ENCODE measurements at regions not wholly inside any gene's neighbourhood (a gene's known extent, or its start where the extent isn't known, plus 50 kb on each side); places are given as distances from the start of the nearest gene placed in this dataset.
"Not testable (repeated sequence)": the region's sequence is repeated elsewhere in the genome, so short reads cannot be mapped to it uniquely, and the experiment has no call there.

DNA sequence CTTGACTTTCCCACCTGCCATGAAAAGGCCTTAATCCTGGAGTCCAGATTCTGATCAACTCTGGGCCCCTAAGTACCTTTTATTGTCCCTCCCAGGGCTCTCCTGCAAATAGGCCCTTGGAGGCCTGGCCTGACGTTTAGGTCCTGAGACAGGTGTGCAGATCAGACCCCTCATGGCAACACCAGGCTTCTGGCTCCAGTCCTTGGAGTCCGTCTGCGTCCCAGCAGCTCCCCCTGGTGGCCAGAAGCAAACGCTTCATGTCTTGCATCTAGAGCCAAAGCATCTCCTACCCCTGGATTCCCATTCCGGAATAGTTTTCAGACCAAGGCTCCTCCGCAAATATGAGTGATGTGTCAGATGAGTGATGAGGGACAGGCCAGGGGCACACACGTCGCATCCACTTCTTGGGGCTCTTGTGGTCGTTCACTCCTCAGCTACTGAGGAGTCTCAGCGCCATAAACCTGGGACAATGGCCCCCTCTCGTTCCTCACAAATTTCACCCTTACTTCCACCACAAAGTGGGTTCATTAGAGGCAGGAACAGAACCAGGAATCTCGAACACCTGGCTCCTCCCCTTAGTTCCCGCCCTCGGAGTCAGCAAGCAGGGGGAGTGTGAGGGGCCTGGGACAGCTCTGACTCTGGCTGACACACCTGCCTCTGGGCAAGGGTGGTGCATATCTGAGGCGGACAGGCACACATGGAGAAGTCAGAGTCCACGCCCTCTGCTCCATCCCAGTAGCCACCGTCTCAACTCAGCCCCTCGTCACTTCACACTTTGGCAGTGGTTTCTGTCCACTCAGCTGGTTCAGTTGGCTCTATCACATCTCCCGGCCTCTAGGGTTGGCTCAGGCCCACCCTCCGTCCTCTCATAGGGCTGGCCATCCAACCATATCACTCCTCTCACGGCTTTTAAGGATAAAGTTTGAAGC, 77.9 kb upstream of the PWP1 start:
- peaks cover 6% of the 10 kb centered on the region for H3K27me3 Mint-ChIP-seq
- DNase-seq (ENCODE audit: low spot score in 2 of 2) = peak; percentile 64 to 73
- H3K27ac Mint-ChIP-seq = no peak overlapping the region
- H3K36me3 Mint-ChIP-seq = no peaks in the 10 kb centered on the region
- peak; percentile 48 for ATAC-seq (ENCODE audit: low read depth)
- H3K4me1 Mint-ChIP-seq = peaks cover 2% of the 10 kb centered on the region
- no peaks in the 10 kb centered on the region for H3K9me3 Mint-ChIP-seq
- H3K4me3 Mint-ChIP-seq = no peak overlapping the region

DNA sequence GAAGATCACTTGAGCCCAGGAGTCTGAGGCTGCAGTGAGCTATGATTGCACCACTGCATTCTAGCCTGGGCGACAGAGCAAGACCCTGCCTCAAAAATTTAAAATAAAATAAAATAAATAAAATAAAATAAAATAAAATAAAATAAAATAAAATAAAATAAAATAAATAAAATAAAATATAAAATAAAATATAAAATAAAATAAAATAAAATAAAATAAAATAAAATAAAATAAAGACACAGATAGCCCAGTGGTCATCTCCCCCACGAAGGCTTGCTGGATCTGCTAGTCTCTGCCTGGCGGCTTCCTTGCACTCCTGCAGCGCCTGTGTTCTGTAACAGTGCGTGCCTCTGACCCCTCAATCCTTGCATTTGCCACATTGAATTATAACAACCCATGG, 76.8 kb upstream of the PWP1 start:
- not testable (repeated sequence) for H3K9me3 Mint-ChIP-seq; H3K36me3 Mint-ChIP-seq; ATAC-seq (ENCODE audit: low read depth); H3K4me1 Mint-ChIP-seq; H3K4me3 Mint-ChIP-seq; DNase-seq (ENCODE audit: low spot score in 2 of 2); H3K27ac Mint-ChIP-seq; H3K27me3 Mint-ChIP-seq

DNA sequence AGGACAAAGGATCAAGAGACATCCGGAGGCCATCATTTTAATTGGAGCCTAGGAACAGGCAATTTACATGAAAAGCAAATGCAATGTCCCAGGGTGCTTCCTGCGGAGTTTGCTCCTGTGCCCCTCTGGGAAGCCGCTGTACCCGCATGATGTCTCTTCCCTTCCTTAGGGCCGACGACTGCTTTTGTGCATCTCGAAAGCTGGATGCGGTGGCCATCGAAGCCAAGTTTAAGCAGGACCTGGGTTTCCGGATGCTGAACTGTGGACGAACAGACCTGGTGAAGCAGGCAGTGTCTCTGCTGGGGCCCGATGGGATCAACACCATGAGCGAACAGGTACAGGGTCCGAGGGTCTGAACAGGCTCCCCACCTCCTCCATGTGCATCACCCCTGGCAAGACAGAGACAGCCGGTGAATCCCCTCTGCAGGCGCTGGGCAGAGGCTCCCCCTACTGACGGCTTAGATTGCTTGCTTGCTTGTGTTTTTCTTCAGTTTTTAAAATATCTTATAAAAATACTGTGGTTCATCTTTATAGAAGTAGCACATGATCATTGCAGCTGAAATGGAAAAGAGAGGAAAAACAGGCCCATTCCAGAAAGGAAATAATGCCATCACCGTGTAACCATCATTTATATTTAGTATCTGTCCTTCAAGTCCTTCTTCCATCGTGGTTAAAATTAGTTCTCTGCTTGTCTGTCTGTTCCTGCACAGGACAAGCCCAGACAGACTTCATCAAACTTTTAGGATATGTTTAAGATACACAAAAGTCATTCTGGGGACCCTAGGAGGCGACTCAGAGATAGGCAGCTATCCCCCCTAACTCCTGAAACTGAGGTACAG, 75.4 kb upstream of the PWP1 start:
- H3K36me3 Mint-ChIP-seq = no peaks in the 10 kb centered on the region
- peaks cover 2% of the 10 kb centered on the region for H3K4me1 Mint-ChIP-seq
- H3K9me3 Mint-ChIP-seq = no peaks in the 10 kb centered on the region
- H3K27me3 Mint-ChIP-seq = peaks cover 6% of the 10 kb centered on the region
- no peak for ATAC-seq (ENCODE audit: low read depth)
- DNase-seq (ENCODE audit: low spot score in 2 of 2) = no peak
- H3K4me3 Mint-ChIP-seq = no peak overlapping the region
- no peak overlapping the region for H3K27ac Mint-ChIP-seq

DNA sequence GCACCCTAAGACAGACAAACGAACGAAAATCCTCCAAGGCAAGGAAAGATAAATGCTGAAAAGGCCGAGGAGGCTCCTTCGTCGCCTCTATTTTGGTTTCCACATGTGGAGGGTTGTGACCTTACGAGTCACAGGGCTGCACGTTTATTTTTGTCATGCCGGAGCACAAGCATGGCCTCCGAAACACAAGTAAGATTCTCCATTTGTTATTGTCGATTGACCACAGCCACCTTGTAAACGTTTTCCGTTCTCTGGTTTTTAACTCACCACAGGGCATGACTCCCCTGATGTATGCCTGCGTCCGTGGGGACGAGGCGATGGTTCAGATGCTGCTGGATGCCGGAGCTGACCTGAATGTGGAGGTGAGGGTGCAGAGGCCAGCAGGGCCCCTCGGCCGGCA, 73.1 kb upstream of the PWP1 start:
- H3K36me3 Mint-ChIP-seq = no peaks in the 10 kb centered on the region
- DNase-seq (ENCODE audit: low spot score in 2 of 2) (no peak), ATAC-seq (ENCODE audit: low read depth) (no peak)
- no peaks in the 10 kb centered on the region for H3K9me3 Mint-ChIP-seq
- no peak overlapping the region for H3K4me3 Mint-ChIP-seq
- H3K4me1 Mint-ChIP-seq = no peaks in the 10 kb centered on the region
- no peak overlapping the region for H3K27ac Mint-ChIP-seq
- H3K27me3 Mint-ChIP-seq = peaks cover 8% of the 10 kb centered on the region

DNA sequence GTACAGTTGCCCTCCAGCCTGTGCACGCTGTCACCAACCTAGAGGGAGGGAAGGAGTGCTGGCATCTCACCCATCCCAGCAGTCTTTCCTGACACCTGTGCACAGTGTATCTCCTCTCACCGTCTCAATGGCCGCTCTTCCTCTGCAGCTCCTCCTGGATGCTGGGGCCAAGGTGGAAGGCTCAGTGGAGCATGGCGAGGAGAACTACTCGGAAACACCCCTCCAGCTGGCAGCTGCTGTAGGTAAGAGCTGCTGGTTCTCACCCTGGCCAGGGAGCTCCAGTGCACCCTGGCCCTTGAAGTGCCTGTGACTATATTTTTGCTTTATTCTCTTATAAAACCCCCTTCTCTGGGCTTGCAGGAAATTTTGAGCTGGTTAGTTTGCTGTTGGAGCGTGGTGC, 68.7 kb upstream of the PWP1 start:
- Mint-ChIP-seq H3K36me3 (no peaks in the 10 kb centered on the region), H3K27me3 (peaks cover 16% of the 10 kb centered on the region), H3K9me3 (no peaks in the 10 kb centered on the region), H3K4me1 (no peaks in the 10 kb centered on the region), H3K27ac (no peak overlapping the region), H3K4me3 (no peak overlapping the region)
- DNase-seq (ENCODE audit: low spot score in 2 of 2) = no peak
- no peak for ATAC-seq (ENCODE audit: low read depth)

DNA sequence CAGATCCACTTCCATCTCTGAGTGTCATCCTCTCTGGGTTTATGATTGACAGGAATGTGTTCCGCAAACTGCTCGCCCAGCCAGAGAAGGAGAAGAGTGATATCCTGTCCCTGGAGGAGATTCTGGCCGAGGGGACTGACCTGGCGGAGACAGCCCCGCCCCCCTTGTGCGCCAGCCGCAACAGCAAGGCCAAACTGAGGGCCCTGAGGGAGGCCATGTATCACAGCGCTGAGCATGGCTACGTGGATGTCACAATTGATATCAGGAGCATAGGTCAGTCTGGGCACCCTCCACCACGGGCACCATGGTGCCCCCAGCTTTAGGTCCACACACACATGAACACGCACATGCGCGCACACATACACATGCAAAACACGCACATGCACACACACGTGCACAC, 67.5 kb upstream of the PWP1 start:
- no peak for ATAC-seq (ENCODE audit: low read depth)
- Mint-ChIP-seq H3K4me1 (no peaks in the 10 kb centered on the region), H3K9me3 (no peaks in the 10 kb centered on the region), H3K36me3 (no peaks in the 10 kb centered on the region), H3K27me3 (peaks cover 16% of the 10 kb centered on the region), H3K27ac (no peak overlapping the region), H3K4me3 (no peak overlapping the region)
- DNase-seq (ENCODE audit: low spot score in 2 of 2) = no peak

DNA sequence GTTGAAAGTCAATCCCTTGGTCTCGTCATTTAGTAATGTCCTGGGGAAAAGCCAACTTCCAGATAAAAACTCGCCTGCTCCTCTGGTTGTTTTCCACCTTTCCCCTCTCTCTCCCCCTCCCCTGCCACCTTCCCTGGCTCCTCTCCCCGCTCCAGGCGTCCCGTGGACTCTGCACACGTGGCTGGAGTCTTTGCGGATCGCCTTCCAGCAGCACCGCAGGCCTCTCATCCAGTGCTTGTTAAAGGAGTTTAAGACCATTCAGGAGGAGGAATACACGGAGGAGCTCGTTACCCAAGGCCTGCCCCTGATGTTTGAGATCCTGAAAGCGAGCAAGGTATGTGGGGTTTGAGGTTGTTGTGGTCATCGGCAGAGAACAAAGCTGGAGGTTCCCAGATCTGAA, 65.8 kb upstream of the PWP1 start:
- Mint-ChIP-seq H3K27me3 (peaks cover 15% of the 10 kb centered on the region), H3K4me3 (no peak overlapping the region), H3K36me3 (no peaks in the 10 kb centered on the region), H3K4me1 (no peaks in the 10 kb centered on the region), H3K27ac (no peak overlapping the region), H3K9me3 (peaks cover under 1% of the 10 kb centered on the region)
- ATAC-seq (ENCODE audit: low read depth) (no peak), DNase-seq (ENCODE audit: low spot score in 2 of 2) (no peak)

DNA sequence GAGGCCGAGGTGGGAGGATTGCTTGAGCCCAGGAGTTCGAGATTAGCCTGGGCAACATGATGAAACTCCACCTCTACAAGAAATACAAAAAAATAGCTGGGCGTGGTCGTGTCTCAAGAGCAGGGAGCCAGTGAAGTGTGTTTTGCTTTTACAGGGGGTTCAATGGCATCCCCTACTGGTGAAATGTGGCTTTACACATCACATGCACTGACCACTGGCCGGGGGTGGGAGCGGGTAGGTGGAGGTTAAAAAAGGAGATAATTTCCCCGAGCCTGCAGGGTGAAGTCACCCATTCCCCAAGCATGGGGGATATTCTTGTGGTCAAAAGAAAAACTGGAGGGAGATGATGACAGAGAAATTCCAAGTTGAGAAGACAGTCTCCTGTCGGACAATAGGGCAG, 63.6 kb upstream of the PWP1 start:
- Mint-ChIP-seq H3K9me3 (peaks cover 5% of the 10 kb centered on the region), H3K36me3 (no peaks in the 10 kb centered on the region), H3K4me1 (no peaks in the 10 kb centered on the region), H3K27ac (no peak overlapping the region), H3K4me3 (no peak overlapping the region), H3K27me3 (peaks cover 10% of the 10 kb centered on the region)
- ATAC-seq (ENCODE audit: low read depth) (no peak), DNase-seq (ENCODE audit: low spot score in 2 of 2) (no peak)

DNA sequence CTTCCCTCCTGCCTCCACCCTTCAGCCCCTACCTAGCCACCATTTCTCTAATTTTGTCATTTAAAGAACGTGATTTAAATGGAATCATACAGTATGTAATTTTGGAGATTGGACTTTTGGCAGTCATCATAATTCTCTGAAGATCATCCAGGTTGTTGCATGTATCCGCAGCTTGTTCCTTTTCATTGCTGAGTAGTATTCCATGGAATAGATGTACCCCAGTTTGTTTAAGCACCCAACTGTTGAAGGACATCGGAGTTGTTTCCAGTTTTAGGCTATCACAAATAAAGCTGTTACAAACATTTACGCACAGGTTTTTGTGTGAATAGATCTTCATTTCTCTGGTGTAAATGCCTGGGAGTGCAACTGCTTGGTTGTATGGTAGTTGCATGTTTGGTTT, 61.1 kb upstream of the PWP1 start:
- H3K27me3 Mint-ChIP-seq = peaks cover 11% of the 10 kb centered on the region
- no peak overlapping the region for H3K27ac Mint-ChIP-seq
- H3K4me1 Mint-ChIP-seq = no peaks in the 10 kb centered on the region
- no peak for DNase-seq (ENCODE audit: low spot score in 2 of 2)
- ATAC-seq (ENCODE audit: low read depth) = no peak
- H3K36me3 Mint-ChIP-seq = no peaks in the 10 kb centered on the region
- no peak overlapping the region for H3K4me3 Mint-ChIP-seq
- H3K9me3 Mint-ChIP-seq = peaks cover 5% of the 10 kb centered on the region

DNA sequence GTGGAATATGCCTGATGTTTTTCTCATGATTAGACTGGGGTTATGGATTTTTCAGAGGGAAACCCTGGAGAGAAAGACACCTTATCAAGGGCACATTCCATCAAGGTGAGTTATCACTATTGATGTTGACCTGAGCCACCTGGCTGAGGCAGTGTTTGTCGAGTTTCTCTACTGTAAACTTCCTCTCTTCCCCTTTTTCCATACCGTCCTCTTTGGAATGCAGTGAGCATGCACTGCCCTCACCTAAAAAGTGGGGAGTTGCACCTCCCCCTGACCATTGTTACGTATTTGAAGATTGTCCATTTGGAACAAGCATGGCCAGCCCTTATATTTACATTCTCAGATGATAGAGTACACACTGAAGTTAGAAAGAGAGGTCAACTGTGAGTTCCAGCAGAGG, 53.9 kb upstream of the PWP1 start:
- Mint-ChIP-seq H3K4me1 (no peaks in the 10 kb centered on the region), H3K4me3 (no peak overlapping the region), H3K27me3 (peaks cover 11% of the 10 kb centered on the region), H3K9me3 (no peaks in the 10 kb centered on the region), H3K27ac (no peak overlapping the region), H3K36me3 (no peaks in the 10 kb centered on the region)
- DNase-seq (ENCODE audit: low spot score in 2 of 2) (no peak), ATAC-seq (ENCODE audit: low read depth) (no peak)

DNA sequence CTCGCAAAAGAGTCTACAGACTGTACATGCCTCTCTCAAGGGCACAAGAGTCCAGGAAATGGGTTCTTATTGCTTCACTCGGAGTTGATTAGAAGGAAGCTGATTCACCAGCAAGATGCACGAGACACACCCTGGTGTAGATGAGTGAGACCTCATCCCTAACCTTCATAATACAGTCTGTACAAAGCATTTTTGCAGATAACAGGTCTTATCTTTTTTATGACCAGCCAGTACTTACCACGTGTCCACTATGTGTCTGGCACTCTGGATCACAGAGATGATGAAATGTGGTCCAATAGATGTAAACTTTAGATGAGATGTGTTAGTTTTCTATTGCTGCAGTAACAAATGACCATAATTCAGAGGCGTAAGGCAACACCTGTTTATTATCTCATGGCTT, 53.4 kb upstream of the PWP1 start:
- DNase-seq (ENCODE audit: low spot score in 2 of 2) = no peak
- H3K36me3 Mint-ChIP-seq = no peaks in the 10 kb centered on the region
- H3K27ac Mint-ChIP-seq = no peak overlapping the region
- H3K4me1 Mint-ChIP-seq = no peaks in the 10 kb centered on the region
- no peak for ATAC-seq (ENCODE audit: low read depth)
- H3K27me3 Mint-ChIP-seq = peaks cover 10% of the 10 kb centered on the region
- no peak overlapping the region for H3K4me3 Mint-ChIP-seq
- no peaks in the 10 kb centered on the region for H3K9me3 Mint-ChIP-seq

DNA sequence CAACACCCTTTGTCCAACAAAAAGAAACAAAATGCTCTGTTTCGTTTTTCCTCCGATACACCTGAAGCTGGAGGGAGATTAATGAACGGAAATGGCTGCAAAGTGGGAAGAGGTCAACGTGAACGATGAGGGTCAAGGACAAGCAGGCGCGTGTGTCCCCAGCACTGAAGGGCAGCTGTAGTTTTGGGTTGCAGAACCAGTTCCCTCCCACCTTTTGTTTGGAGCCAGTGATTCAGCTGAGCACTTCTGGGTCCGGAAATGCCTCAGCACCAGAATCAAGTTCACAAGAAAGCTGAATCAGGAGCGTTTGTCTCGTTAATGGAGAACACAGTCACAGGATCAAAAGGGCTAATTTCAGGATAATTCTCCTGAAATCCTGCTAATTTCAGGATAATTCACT, 51.1 kb upstream of the PWP1 start:
- no peaks in the 10 kb centered on the region for H3K36me3 Mint-ChIP-seq
- H3K27ac Mint-ChIP-seq = no peak overlapping the region
- H3K4me1 Mint-ChIP-seq = no peaks in the 10 kb centered on the region
- H3K4me3 Mint-ChIP-seq = no peak overlapping the region
- no peak for ATAC-seq (ENCODE audit: low read depth)
- H3K9me3 Mint-ChIP-seq = no peaks in the 10 kb centered on the region
- DNase-seq (ENCODE audit: low spot score in 2 of 2) = no peak
- H3K27me3 Mint-ChIP-seq = peaks cover 18% of the 10 kb centered on the region

DNA sequence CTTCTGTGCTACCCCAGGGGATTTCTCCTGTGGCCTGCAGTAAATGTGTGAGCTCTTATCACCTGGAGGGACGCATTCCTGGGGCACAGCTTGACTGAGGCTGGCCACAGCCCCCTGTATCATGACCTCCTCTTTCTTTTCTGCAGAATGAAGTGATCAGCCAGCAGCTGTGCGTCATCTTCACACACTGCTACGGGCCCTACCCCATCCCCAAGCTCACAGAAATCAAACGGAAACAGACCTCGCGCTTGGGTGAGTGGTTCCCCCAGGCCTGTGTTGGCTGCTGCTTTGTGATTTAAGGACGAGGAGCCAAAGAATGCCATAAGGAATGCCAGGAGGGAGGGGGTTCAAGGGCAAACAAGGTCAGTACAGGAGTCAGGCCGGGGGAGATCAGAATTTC, 50.5 kb upstream of the PWP1 start:
- H3K4me3 Mint-ChIP-seq = no peak overlapping the region
- no peaks in the 10 kb centered on the region for H3K9me3 Mint-ChIP-seq
- peaks cover 16% of the 10 kb centered on the region for H3K27me3 Mint-ChIP-seq
- no peaks in the 10 kb centered on the region for H3K36me3 Mint-ChIP-seq
- H3K4me1 Mint-ChIP-seq = no peaks in the 10 kb centered on the region
- ATAC-seq (ENCODE audit: low read depth) (no peak), DNase-seq (ENCODE audit: low spot score in 2 of 2) (no peak)
- H3K27ac Mint-ChIP-seq = no peak overlapping the region
